ENCODE measurements at regions not wholly inside any gene's neighbourhood (a gene's known extent, or its start where the extent isn't known, plus 50 kb on each side); places are given as distances from the start of the nearest gene placed in this dataset.

DNA sequence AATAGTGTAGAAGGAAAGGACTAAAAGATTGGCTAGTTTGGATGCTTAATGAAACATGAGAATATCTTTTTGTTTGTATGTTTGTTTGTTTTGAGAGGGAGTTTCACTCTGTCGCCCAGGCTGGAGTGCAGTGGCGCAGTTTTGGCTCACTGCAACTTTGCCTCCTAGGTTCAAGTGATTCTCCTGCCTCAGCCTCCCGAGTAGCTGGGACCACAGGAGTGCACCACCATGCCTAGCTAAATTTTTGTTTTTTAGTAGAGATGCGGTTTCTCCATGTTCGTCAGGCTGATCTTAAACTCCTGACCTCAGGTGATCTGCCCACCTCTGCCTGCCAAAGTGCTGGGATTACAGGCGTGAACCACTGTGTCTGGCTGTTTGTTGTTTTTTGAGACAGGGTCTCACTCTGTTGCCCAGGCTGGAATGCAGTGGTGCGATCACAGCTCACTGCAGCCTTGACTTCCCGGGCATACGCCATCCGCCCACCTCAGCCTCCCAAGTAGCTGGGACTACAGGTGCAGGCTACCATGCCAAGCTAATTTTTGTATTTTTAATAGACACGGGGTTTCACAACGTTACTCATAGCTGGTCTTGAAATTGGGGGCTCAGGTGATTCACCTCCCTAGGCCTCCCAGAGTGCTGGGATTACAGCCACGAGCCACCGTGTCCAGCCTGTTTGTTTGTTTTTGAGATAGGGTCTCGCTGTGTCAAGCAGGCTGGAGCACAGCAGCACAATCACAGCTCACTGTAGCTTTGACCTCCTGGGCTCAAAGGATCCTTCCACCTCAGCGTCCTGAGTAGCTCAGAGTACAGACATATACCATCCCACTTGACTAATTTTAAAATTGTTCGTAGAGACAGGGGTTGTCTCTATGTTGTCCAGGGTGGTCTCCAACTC, 209.2 kb downstream of the MYCN start:
- H3K27ac Mint-ChIP-seq: no peak overlapping the region
- H4K5ac ChIP-seq (ENCODE audit: insufficient read length, low read depth, low read length): no peak overlapping the region
- H3T11ph ChIP-seq (ENCODE audit: low read length): no peak overlapping the region
- no peak overlapping the region for H3K18ac ChIP-seq (ENCODE audit: insufficient read length, low read depth, low read length)
- H2BK12ac ChIP-seq (ENCODE audit: insufficient read length, low read depth, low read length): no peak overlapping the region
- no peaks in the 10 kb centered on the region for H3K27me3 ChIP-seq (ENCODE audit: insufficient read depth, low read length)
- H3K23ac ChIP-seq (ENCODE audit: insufficient read length, low read depth, low read length): no peak overlapping the region
- no peak overlapping the region for H3K27ac ChIP-seq (ENCODE audit: insufficient read length, low read depth, low read length)
- 0 out of 5 replicates have a peak, but pooled peaks cover 0 to 2% of the 10 kb centered on the region in 2 experiments for H3K9me3 Mint-ChIP-seq
- no peaks in the 10 kb centered on the region for H3K4me1 Mint-ChIP-seq
- no peaks in the 10 kb centered on the region for H3K79me2 ChIP-seq (ENCODE audit: insufficient read depth, low read length)
- H2AK5ac ChIP-seq (ENCODE audit: insufficient read length, low read length): no peak overlapping the region
- TF ChIP-seq, protein P1, sequence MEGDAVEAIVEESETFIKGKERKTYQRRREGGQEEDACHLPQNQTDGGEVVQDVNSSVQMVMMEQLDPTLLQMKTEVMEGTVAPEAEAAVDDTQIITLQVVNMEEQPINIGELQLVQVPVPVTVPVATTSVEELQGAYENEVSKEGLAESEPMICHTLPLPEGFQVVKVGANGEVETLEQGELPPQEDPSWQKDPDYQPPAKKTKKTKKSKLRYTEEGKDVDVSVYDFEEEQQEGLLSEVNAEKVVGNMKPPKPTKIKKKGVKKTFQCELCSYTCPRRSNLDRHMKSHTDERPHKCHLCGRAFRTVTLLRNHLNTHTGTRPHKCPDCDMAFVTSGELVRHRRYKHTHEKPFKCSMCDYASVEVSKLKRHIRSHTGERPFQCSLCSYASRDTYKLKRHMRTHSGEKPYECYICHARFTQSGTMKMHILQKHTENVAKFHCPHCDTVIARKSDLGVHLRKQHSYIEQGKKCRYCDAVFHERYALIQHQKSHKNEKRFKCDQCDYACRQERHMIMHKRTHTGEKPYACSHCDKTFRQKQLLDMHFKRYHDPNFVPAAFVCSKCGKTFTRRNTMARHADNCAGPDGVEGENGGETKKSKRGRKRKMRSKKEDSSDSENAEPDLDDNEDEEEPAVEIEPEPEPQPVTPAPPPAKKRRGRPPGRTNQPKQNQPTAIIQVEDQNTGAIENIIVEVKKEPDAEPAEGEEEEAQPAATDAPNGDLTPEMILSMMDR (conservative IDR thresholded peaks at IDR 0.05): no peak
- no peak overlapping the region for H3K4me3 Mint-ChIP-seq
- H3K4ac ChIP-seq (ENCODE audit: low read depth, low read length): no peak overlapping the region
- H3K36me3 Mint-ChIP-seq (ENCODE audit: insufficient read depth in 1 of 3, low read depth in 3 of 3): no peaks in the 10 kb centered on the region; a peak in 1 of 7 replicates
- no peak overlapping the region for H3K56ac ChIP-seq (ENCODE audit: insufficient read length, low read depth, low read length)
- no peak overlapping the region for H3K4me2 ChIP-seq (ENCODE audit: insufficient read depth, insufficient read length, low read length)
- H2BK20ac ChIP-seq (ENCODE audit: low read depth, low read length, poor library complexity, severe bottlenecking): no peak overlapping the region
- no peak overlapping the region for H3K9ac ChIP-seq (ENCODE audit: extremely low read depth, insufficient read length, low read length)
- H3K4me1 ChIP-seq (ENCODE audit: insufficient read depth, low read length): no peaks in the 10 kb centered on the region
- no peaks in the 10 kb centered on the region for H3K79me1 ChIP-seq (ENCODE audit: insufficient read depth, low read depth, low read length, poor library complexity, severe bottlenecking)
- WGBS (ENCODE audit: extremely low coverage, insufficient read length, low lambda C conversion rate): no CpG with 5 or more reads among the region's 17 CpGs
- H4K91ac ChIP-seq (ENCODE audit: insufficient read length, low read depth, low read length): no peak overlapping the region
- no peak for DNase-seq
- no peaks in the 10 kb centered on the region for H3K27me3 Mint-ChIP-seq (ENCODE audit: low read depth)
- no peaks in the 10 kb centered on the region for H4K20me1 ChIP-seq (ENCODE audit: control insufficient read depth, insufficient read depth, insufficient read length)
- no peak overlapping the region for H2AFZ ChIP-seq (ENCODE audit: low read length)
- H3K9me3 ChIP-seq (ENCODE audit: control insufficient read depth, low read depth, low read length): no peaks in the 10 kb centered on the region
- H2BK15ac ChIP-seq (ENCODE audit: low read depth, low read length): no peak overlapping the region
- H2BK120ac ChIP-seq (ENCODE audit: low read depth, low read length, poor library complexity, severe bottlenecking): no peak overlapping the region
- no peak overlapping the region for H4K8ac ChIP-seq (replicated peaks; ENCODE audit: insufficient read length, low read depth, low read length)
- H2BK5ac ChIP-seq (ENCODE audit: insufficient read length, low read length): no peak overlapping the region
- H3K23me2 ChIP-seq (ENCODE audit: insufficient read length, low read depth, low read length, poor library complexity, severe bottlenecking): no peaks in the 10 kb centered on the region
- no peak overlapping the region for H3K14ac ChIP-seq (ENCODE audit: insufficient read depth, low read length)

Data from H9 (cell line).